Neuronal stem cell (in vitro differentiated cells): ENCODE measurements at regions not wholly inside any gene's neighbourhood (a gene's known extent, or its start where the extent isn't known, plus 50 kb on each side); places are given as distances from the start of the nearest gene placed in this dataset.

Experiments
- DNase-seq: peaks from one replicate; pipeline ENCODE4 v3.0.0-alpha.2; 2013; ENCODE audit warnings: low spot score
- H2AFZ ChIP-seq: one replicate; pipeline ENCODE4 v1.6.1; 2013; ENCODE audit warnings: mild to moderate bottlenecking, low read length, inconsistent platforms
- H2AK5ac ChIP-seq: 2 replicates; pipeline ENCODE4 v1.6.1; 2013; ENCODE audit warnings: low read depth, mild to moderate bottlenecking, inconsistent platforms, low read length, moderate library complexity, mixed read lengths
- H2BK120ac ChIP-seq: 2 replicates; pipeline ENCODE4 v1.6.1; 2013; ENCODE audit warnings: low read depth, mild to moderate bottlenecking, inconsistent platforms, low read length, moderate library complexity, mixed read lengths
- H2BK12ac ChIP-seq: one replicate; pipeline ENCODE4 v1.6.1; 2013; ENCODE audit warnings: low read length, inconsistent platforms
- H2BK15ac ChIP-seq: 2 replicates; pipeline ENCODE4 v1.6.1; 2013; ENCODE audit warnings: mild to moderate bottlenecking, low read length, inconsistent platforms, mixed read lengths
- H2BK5ac ChIP-seq: one replicate; pipeline ENCODE4 v1.6.1; 2013; ENCODE audit warnings: inconsistent platforms, mild to moderate bottlenecking, low read length, moderate library complexity
- H3K14ac ChIP-seq: one replicate; pipeline ENCODE4 v1.6.1; 2013; ENCODE audit warnings: low read length, inconsistent platforms
- H3K18ac ChIP-seq: 2 replicates; pipeline ENCODE4 v1.6.1; 2013; ENCODE audit warnings: low read length, inconsistent platforms
- H3K23ac ChIP-seq: 2 replicates; pipeline ENCODE4 v1.6.1; 2013; ENCODE audit warnings: low read depth, mild to moderate bottlenecking, mixed read lengths, low read length, inconsistent platforms; ENCODE audit not compliant: poor library complexity
- H3K27ac ChIP-seq: replicated peaks from 3 replicates; pipeline ENCODE4 v1.5.1; 2013; ENCODE audit warnings: low read length, inconsistent platforms
- H3K27me3 ChIP-seq, 3 experiments: 2 replicates each; pipeline ENCODE4 v1.6.1; 2013; ENCODE audit warnings: low read length in 3 of 3, mild to moderate bottlenecking in 2 of 3, inconsistent platforms in 1 of 3, low read depth in 1 of 3, mixed read lengths in 1 of 3, moderate library complexity in 1 of 3; ENCODE audit not compliant: control insufficient read depth in 3 of 3, insufficient read depth in 3 of 3
- H3K36me3 ChIP-seq, 2 donors: replicated peaks in 1 of 2; 2 replicates each; pipeline ENCODE4 v1.6.1; 2013; ENCODE audit warnings: low read length in 2 of 2; ENCODE audit not compliant: control insufficient read depth in 2 of 2, insufficient read depth in 2 of 2
- H3K4ac ChIP-seq: 2 replicates; pipeline ENCODE4 v1.6.1; 2013; ENCODE audit warnings: inconsistent platforms, mild to moderate bottlenecking, low read length, moderate library complexity
- H3K4me1 ChIP-seq, 2 donors: 1 replicate in 1 of 2; 2 replicates in 1 of 2; pipeline ENCODE4 v1.6.1; 2013; ENCODE audit warnings: low read length in 2 of 2, low read depth in 1 of 2; ENCODE audit not compliant: control insufficient read depth in 2 of 2, insufficient read depth in 1 of 2
- H3K4me2 ChIP-seq: one replicate; pipeline ENCODE4 v1.6.1; 2013; ENCODE audit warnings: mild to moderate bottlenecking, low read length, inconsistent platforms; ENCODE audit not compliant: insufficient read depth, poor library complexity, severe bottlenecking
- H3K4me3 ChIP-seq, 2 donors: 2 replicates each; pipeline ENCODE4 v1.5.1; 2013; ENCODE audit warnings: low read length in 2 of 2, mild to moderate bottlenecking in 2 of 2, inconsistent platforms in 1 of 2, moderate library complexity in 1 of 2
- H3K79me1 ChIP-seq: one replicate; pipeline ENCODE4 v1.6.1; 2013; ENCODE audit warnings: low read depth, mild to moderate bottlenecking, inconsistent platforms, low read length, moderate library complexity
- H3K9ac ChIP-seq: one replicate; pipeline ENCODE4 v1.6.1; 2013; ENCODE audit warnings: mild to moderate bottlenecking, low read depth, low read length, inconsistent platforms; ENCODE audit not compliant: poor library complexity
- H3K9me3 ChIP-seq, 2 donors: replicated peaks in 1 of 2; 2 replicates each; pipeline versions ENCODE3 to v1.6.1; 2013; ENCODE audit warnings: low read length in 2 of 2, mild to moderate bottlenecking in 2 of 2, inconsistent platforms in 1 of 2, low read depth in 1 of 2, mixed read lengths in 1 of 2, moderate library complexity in 1 of 2; ENCODE audit not compliant: control insufficient read depth in 2 of 2, insufficient read depth in 1 of 2
- H4K8ac ChIP-seq: one replicate; pipeline ENCODE4 v1.6.1; 2013; ENCODE audit warnings: low read depth, mild to moderate bottlenecking, inconsistent platforms, low read length, moderate library complexity
- H4K91ac ChIP-seq: one replicate; pipeline ENCODE4 v1.6.1; 2013; ENCODE audit warnings: low read length, low read depth, mild to moderate bottlenecking, inconsistent platforms; ENCODE audit not compliant: poor library complexity
- WGBS, 2 donors: extraction: QIAGEN DNeasy Blood & Tissue Kit; methylation state at CpG; one replicate each; pipeline ENCODE4 v1.1.7; 2013; ENCODE audit warnings: missing lambda C conversion rate in 2 of 2, mixed read lengths in 1 of 2; ENCODE audit not compliant: insufficient read length in 2 of 2, insufficient replicate concordance in 1 of 2; ENCODE audit errors: extremely low coverage in 2 of 2; 5-methylcytosine and 5-hydroxymethylcytosine counted together

DNA sequence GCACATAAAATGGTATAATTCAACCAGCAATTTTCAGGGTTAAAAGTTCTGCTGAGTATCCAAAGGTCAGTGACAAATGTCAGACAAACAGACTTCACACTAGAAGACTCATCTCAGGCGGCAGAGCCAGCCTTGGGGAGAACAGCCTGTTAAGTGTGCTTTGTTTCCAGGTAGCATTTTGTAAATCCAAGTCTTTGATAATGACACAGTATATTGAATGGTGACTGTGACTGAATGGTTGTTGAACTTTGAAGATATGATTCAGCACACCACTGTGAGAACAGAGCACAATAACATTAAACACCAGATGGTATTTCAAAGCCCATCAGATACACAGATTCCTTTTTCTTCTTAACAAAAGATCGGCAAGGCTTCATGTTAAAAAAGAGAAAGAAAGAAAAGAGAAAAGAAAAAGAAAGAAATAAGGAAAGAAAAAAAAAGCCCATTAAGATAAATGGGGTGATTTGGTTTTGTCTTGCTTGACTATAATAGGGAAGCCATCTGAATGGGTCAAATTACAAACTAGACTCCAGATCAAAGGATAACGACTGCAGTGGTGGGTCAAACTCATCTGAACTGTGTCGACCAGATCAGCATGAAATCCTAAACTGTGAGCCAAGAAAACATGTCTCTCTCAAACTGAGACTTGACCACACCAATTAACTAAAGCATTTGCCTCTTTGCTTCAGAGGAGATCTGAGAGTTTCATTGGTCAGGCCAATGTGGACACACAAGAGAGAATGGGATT lies 313.0 kb upstream of the ZNF608 start:
- H2AFZ ChIP-seq, result no peak overlapping the region
- H2BK120ac ChIP-seq, result no peak overlapping the region
- H3K36me3 ChIP-seq, result no peaks in the 10 kb centered on the region
- H2BK12ac ChIP-seq, result no peak overlapping the region
- no peaks in the 10 kb centered on the region for H3K9me3 ChIP-seq
- H3K27me3 ChIP-seq, result no peaks in the 10 kb centered on the region
- H3K18ac ChIP-seq, result no peak overlapping the region
- peaks cover 16 to 37% of the 10 kb centered on the region in 2 donors for H3K4me1 ChIP-seq
- peak overlapping the region; percentile 37 for H3K27ac ChIP-seq
- no peak overlapping the region for H2AK5ac ChIP-seq
- H4K8ac ChIP-seq, result no peak overlapping the region
- H3K4me2 ChIP-seq, result no peak overlapping the region
- no peak overlapping the region for H3K14ac ChIP-seq
- H3K4me3 ChIP-seq, result no peak overlapping the region
- peak; percentile 33 for DNase-seq
- no peak overlapping the region for H2BK15ac ChIP-seq
- no CpG with 5 or more reads among the region's 4 CpGs for WGBS, 2 donors
- H3K23ac ChIP-seq, result no peak overlapping the region
- H4K91ac ChIP-seq, result no peak overlapping the region
- no peaks in the 10 kb centered on the region for H3K79me1 ChIP-seq
- no peak overlapping the region for H3K4ac ChIP-seq
- no peak overlapping the region for H2BK5ac ChIP-seq
- no peak overlapping the region for H3K9ac ChIP-seq

GRCh38 chr5:125061726-125062125 lies 315.3 kb upstream of the ZNF608 start:
- Histone ChIP-seq H3K4me2 (no peak overlapping the region), H3K9ac (no peak overlapping the region), H3K27ac (no peak overlapping the region), H3K79me1 (no peaks in the 10 kb centered on the region), H3K36me3 (no peaks in the 10 kb centered on the region), H2BK15ac (no peak overlapping the region), H3K4ac (no peak overlapping the region), H2BK12ac (no peak overlapping the region), H4K91ac (no peak overlapping the region), H3K4me3 (no peak overlapping the region), H2AFZ (no peak overlapping the region), H4K8ac (no peak overlapping the region), H2BK120ac (no peak overlapping the region), H3K9me3 (no peaks in the 10 kb centered on the region), H3K4me1 (peaks cover 29 to 48% of the 10 kb centered on the region in 2 donors), H3K27me3 (no peaks in the 10 kb centered on the region), H3K23ac (no peak overlapping the region), H2AK5ac (no peak overlapping the region), H2BK5ac (no peak overlapping the region), H3K14ac (no peak overlapping the region), H3K18ac (no peak overlapping the region)
- DNase-seq, result no peak
- no CpG with 5 or more reads among the region's 2 CpGs for WGBS, 2 donors

DNA sequence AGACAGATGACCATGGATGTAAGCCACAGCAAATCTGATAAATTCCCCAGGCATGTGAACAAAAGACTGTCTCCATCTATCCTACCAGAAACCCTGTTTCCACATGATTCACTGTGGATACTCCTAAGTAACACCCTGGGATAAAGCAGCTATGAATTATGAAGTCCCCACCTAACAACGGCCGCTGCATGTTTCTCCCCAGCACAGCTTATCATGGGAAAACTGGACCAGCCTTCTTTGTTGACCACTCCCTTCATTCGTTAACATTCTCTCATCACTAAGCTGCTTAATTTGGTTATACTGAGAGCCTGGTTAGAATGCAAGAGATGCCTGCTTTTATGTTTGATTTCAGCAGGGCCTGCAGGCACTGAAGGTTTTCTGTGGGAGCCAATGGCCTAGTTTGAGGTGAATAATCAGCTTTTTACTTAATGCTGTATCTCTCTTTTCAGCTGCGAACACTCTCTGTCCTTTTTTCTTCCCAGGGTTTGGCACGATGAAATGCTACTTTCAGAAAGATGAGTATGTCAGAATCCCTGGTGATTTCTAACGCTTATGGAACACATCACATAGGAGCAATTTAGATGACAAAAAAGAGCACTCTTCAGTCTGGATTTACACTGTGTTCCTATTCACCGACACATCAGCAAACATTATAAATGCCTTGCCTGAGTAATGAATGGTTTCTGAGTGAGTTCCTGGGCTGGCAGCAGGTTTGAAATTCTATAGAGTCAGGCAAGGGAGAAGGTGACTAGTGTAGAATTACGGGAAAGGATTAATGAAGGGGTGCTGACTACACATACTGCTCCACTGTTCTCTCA lies 318.4 kb upstream of the ZNF608 start:
- Histone ChIP-seq H3K27me3 (no peaks in the 10 kb centered on the region), H2BK5ac (no peak overlapping the region), H3K18ac (no peak overlapping the region), H2BK15ac (no peak overlapping the region), H4K91ac (no peak overlapping the region), H3K9me3 (peaks cover 0 to 4% of the 10 kb centered on the region in 2 donors), H4K8ac (no peak overlapping the region), H3K27ac (peak overlapping the region; percentile 76), H2AK5ac (no peak overlapping the region), H3K4me2 (no peak overlapping the region), H3K79me1 (no peaks in the 10 kb centered on the region), H2AFZ (peak overlapping the region; percentile 47), H2BK12ac (no peak overlapping the region), H3K4ac (no peak overlapping the region), H2BK120ac (no peak overlapping the region), H3K23ac (no peak overlapping the region), H3K36me3 (no peaks in the 10 kb centered on the region), H3K9ac (no peak overlapping the region), H3K4me3 (no peak overlapping the region), H3K14ac (no peak overlapping the region), H3K4me1 (peaks cover 19 to 25% of the 10 kb centered on the region in 2 donors)
- no CpG with 5 or more reads among the region's 8 CpGs for WGBS, 2 donors
- DNase-seq, result no peak

GRCh38 chr5:125065741-125066140 lies 319.3 kb upstream of the ZNF608 start:
- DNase-seq, result no peak
- no peak overlapping the region for H4K91ac ChIP-seq
- no peak overlapping the region for H3K14ac ChIP-seq
- H2BK15ac ChIP-seq, result no peak overlapping the region
- no peak overlapping the region for H3K4me3 ChIP-seq
- no peak overlapping the region for H3K9ac ChIP-seq
- H2BK5ac ChIP-seq, result no peak overlapping the region
- no peak overlapping the region for H4K8ac ChIP-seq
- H3K36me3 ChIP-seq, result no peaks in the 10 kb centered on the region
- peaks cover 0 to 4% of the 10 kb centered on the region in 2 donors for H3K9me3 ChIP-seq
- H2AFZ ChIP-seq, result peak overlapping the region; percentile 6
- H3K79me1 ChIP-seq, result no peaks in the 10 kb centered on the region
- no peak overlapping the region for H2BK12ac ChIP-seq
- no peak overlapping the region for H3K23ac ChIP-seq
- no peak overlapping the region for H2BK120ac ChIP-seq
- H3K4ac ChIP-seq, result no peak overlapping the region
- H3K27me3 ChIP-seq, result no peaks in the 10 kb centered on the region
- no peak overlapping the region for H2AK5ac ChIP-seq
- peaks cover 16 to 19% of the 10 kb centered on the region in 2 donors for H3K4me1 ChIP-seq
- peak overlapping the region; percentile 43 for H3K27ac ChIP-seq
- no CpG with 5 or more reads among the region's 2 CpGs for WGBS, 2 donors
- no peak overlapping the region for H3K4me2 ChIP-seq
- no peak overlapping the region for H3K18ac ChIP-seq
